B cell (primary cell): ENCODE measurements at regions not wholly inside any gene's neighbourhood (a gene's known extent, or its start where the extent isn't known, plus 50 kb on each side); places are given as distances from the start of the nearest gene placed in this dataset.
"Not testable (repeated sequence)": the region's sequence is repeated elsewhere in the genome, so short reads cannot be mapped to it uniquely, and the experiment has no call there.

ENCODE experiments used
- ATAC-seq: fragments of 200-7000 bp; cut with Tn5 transposase; one replicate; pipeline ENCODE4 v1.10.0; 2021; ENCODE audit warnings: low read depth, mild to moderate bottlenecking, moderate number of reproducible peaks, moderate library complexity
- CTCF ChIA-PET: fragments of 350-600 bp; sonication (Branson Sonifier 250); formaldehyde crosslinking; loops from one replicate; lab custom pipeline; 2021; ENCODE audit warnings: antibody characterized with exemption, inconsistent platforms; lab: Charles Lee
- POLR2A ChIA-PET: fragments of 350-600 bp; sonication (Branson Sonifier 250); formaldehyde crosslinking; loops from one replicate; lab custom pipeline; 2021; ENCODE audit warnings: antibody characterized with exemption; lab: Charles Lee
- DNase-seq: peaks from one replicate; pipeline ENCODE4 v3.0.0; 2013
- H2AFZ ChIP-seq: 2 replicates; pipeline ENCODE4 v1.6.1; 2012; ENCODE audit warnings: mild to moderate bottlenecking, low read depth, low read length; ENCODE audit not compliant: insufficient read depth, poor library complexity, severe bottlenecking
- H3K27ac ChIP-seq, 2 donors: 1 replicate in 1 of 2; 2 replicates in 1 of 2; pipeline ENCODE4 v1.5.1; 2012 to 2013; ENCODE audit warnings: low read length in 2 of 2, mild to moderate bottlenecking in 2 of 2, moderate library complexity in 1 of 2
- H3K27me3 ChIP-seq, 4 experiments: fragments of 200-600 bp in 1 of 4; sonication (generic) in 1 of 4; replicated peaks in 1 of 4; 1 replicate in 2 of 4; 2 replicates in 2 of 4; pipeline versions ENCODE4 v1.6.1 to v1.7.0; 2013 to 2016; ENCODE audit warnings: low read length in 3 of 4, mild to moderate bottlenecking in 2 of 4, mixed read lengths in 1 of 4, moderate library complexity in 1 of 4; ENCODE audit not compliant: insufficient read depth in 4 of 4, control insufficient read depth in 3 of 4; ENCODE audit errors: control extremely low read depth in 1 of 4
- H3K36me3 ChIP-seq, 2 experiments: replicated peaks in 1 of 2; 1 replicate in 1 of 2; 2 replicates in 1 of 2; pipeline versions ENCODE4 v1.6.1 to v1.7.1; 2013; ENCODE audit warnings: low read length in 1 of 2; ENCODE audit not compliant: insufficient read depth in 2 of 2, control insufficient read depth in 1 of 2; ENCODE audit errors: control extremely low read depth in 1 of 2, extremely low read depth in 1 of 2
- H3K4me1 ChIP-seq, 2 donors: fragments of 200-600 bp in 1 of 2; sonication (generic) in 1 of 2; 1 replicate in 1 of 2; 2 replicates in 1 of 2; pipeline versions ENCODE4 v1.5.1 to v1.6.1; 2013 to 2017; ENCODE audit warnings: low read length in 2 of 2; ENCODE audit not compliant: control insufficient read depth in 2 of 2, insufficient read depth in 2 of 2
- H3K4me2 ChIP-seq: replicated peaks from 2 replicates; pipeline ENCODE3; 2012; ENCODE audit warnings: mild to moderate bottlenecking, low read depth, low read length; ENCODE audit not compliant: poor library complexity, severe bottlenecking
- H3K4me3 ChIP-seq, 5 experiments: fragments of 200-600 bp in 1 of 5; sonication (generic) in 1 of 5; 1 replicate in 3 of 5; 2 replicates in 2 of 5; pipeline versions ENCODE4 v1.5.1 to v1.7.0; 2011 to 2016; ENCODE audit warnings: low read length in 4 of 5, mild to moderate bottlenecking in 4 of 5, low read depth in 2 of 5, control low read depth in 1 of 5, moderate library complexity in 1 of 5; ENCODE audit not compliant: insufficient read depth in 1 of 5; ENCODE audit errors: control extremely low read depth in 1 of 5, extremely low read depth in 1 of 5
- H3K79me2 ChIP-seq: fragments of 200-600 bp; sonication (generic); one replicate; pipeline ENCODE4 v1.6.0; 2016; ENCODE audit warnings: low read length; ENCODE audit not compliant: control insufficient read depth, insufficient read depth
- H3K9ac ChIP-seq: fragments of 200-600 bp; sonication (generic); 2 replicates; pipeline ENCODE4 v1.6.1; 2017; ENCODE audit warnings: mild to moderate bottlenecking, low read length, moderate library complexity
- H3K9me3 ChIP-seq, 3 donors: one replicate each; pipeline versions ENCODE4 v1.6.1 to v1.7.1; 2013; ENCODE audit warnings: low read length in 2 of 3; ENCODE audit not compliant: control insufficient read depth in 2 of 3, insufficient read depth in 1 of 3; ENCODE audit errors: control extremely low read depth in 1 of 3
- H4K20me1 ChIP-seq: 2 replicates; pipeline ENCODE4 v1.6.0; 2012; ENCODE audit warnings: mild to moderate bottlenecking, low read length; ENCODE audit not compliant: insufficient read depth, control insufficient read depth, poor library complexity, severe bottlenecking
- H3K27ac Mint-ChIP-seq: one replicate; pipeline ENCODE4 v1.8.0; 2021; ENCODE audit warnings: mixed read lengths
- H3K27me3 Mint-ChIP-seq: one replicate; pipeline ENCODE4 v1.8.0; 2021; ENCODE audit warnings: mixed read lengths
- H3K4me1 Mint-ChIP-seq: one replicate; pipeline ENCODE4 v1.8.0; 2021; ENCODE audit warnings: mixed read lengths
- H3K4me3 Mint-ChIP-seq: one replicate; pipeline ENCODE4 v1.8.0; 2021; ENCODE audit warnings: mixed read lengths
- H3K9me3 Mint-ChIP-seq: one replicate; pipeline ENCODE4 v1.8.0; 2022; ENCODE audit warnings: mixed read lengths; ENCODE audit not compliant: insufficient read depth
- WGBS: methylation state at CpG from one replicate; pipeline ENCODE4 v1.1.5; 2013; ENCODE audit warnings: missing lambda C conversion rate; ENCODE audit not compliant: insufficient coverage; 5-methylcytosine and 5-hydroxymethylcytosine counted together
- intact Hi-C: fragments of 100-400 bp; cut with micrococcal nuclease; formaldehyde crosslinking; loops from one replicate; pipeline ENCODE4 v1.10.0; 2022

GRCh38 chr2:91568391-91569338 is 2877.2 kb downstream of the RPIA start:
- CTCF ChIA-PET, H3K79me2 ChIP-seq, H3K27me3 Mint-ChIP-seq, H3K27me3 ChIP-seq, H2AFZ ChIP-seq, H3K9me3 ChIP-seq, H3K4me1 Mint-ChIP-seq, POLR2A ChIA-PET, H3K4me2 ChIP-seq, H3K4me3 Mint-ChIP-seq, H3K27ac ChIP-seq, ATAC-seq, DNase-seq, H3K4me1 ChIP-seq, H3K9me3 Mint-ChIP-seq, H3K27ac Mint-ChIP-seq, H3K4me3 ChIP-seq, H3K9ac ChIP-seq, intact Hi-C loops, H3K36me3 ChIP-seq, H4K20me1 ChIP-seq: not testable (repeated sequence)
- 100% methylated on average over 3 of the region's 25 CpGs for WGBS

- not testable (repeated sequence) for H3K4me2 ChIP-seq, H3K27me3 Mint-ChIP-seq
These were observed 2879.9 kb downstream of the RPIA start for GRCh38 chr2:91571239-91571923.

GRCh38 chr2:91573018-91573417 is 2881.5 kb downstream of the RPIA start:
- CTCF ChIA-PET, H3K9me3 Mint-ChIP-seq, H3K36me3 ChIP-seq, H3K27ac Mint-ChIP-seq, H3K4me2 ChIP-seq, H3K27me3 Mint-ChIP-seq, H3K27me3 ChIP-seq, ATAC-seq, H3K9me3 ChIP-seq, H4K20me1 ChIP-seq, H3K4me1 ChIP-seq, H3K4me3 ChIP-seq, H3K79me2 ChIP-seq, intact Hi-C loops, H3K4me1 Mint-ChIP-seq, H3K9ac ChIP-seq, H2AFZ ChIP-seq, H3K4me3 Mint-ChIP-seq, POLR2A ChIA-PET, H3K27ac ChIP-seq, DNase-seq: not testable (repeated sequence)
- 81% methylated on average over 3 of the region's 4 CpGs for WGBS

More at GRCh38 chr2:91571239-91571923, 2879.9 kb downstream of the RPIA start:
- H3K9ac ChIP-seq, POLR2A ChIA-PET, CTCF ChIA-PET, H3K27ac Mint-ChIP-seq, H3K4me1 ChIP-seq, H2AFZ ChIP-seq, intact Hi-C loops, H3K27ac ChIP-seq, H3K4me3 ChIP-seq, H3K36me3 ChIP-seq, ATAC-seq, H3K4me1 Mint-ChIP-seq, H4K20me1 ChIP-seq, H3K4me3 Mint-ChIP-seq, H3K9me3 ChIP-seq, H3K79me2 ChIP-seq, H3K9me3 Mint-ChIP-seq, DNase-seq, H3K27me3 ChIP-seq: not testable (repeated sequence)
- WGBS, result 90% methylated on average over 69 of the region's 78 CpGs

GRCh38 chr2:91573755-91574154 is 2882.3 kb downstream of the RPIA start:
- H3K4me3 Mint-ChIP-seq, DNase-seq, H3K27ac ChIP-seq, ATAC-seq, H2AFZ ChIP-seq, H3K9me3 Mint-ChIP-seq, H3K27ac Mint-ChIP-seq, POLR2A ChIA-PET, H3K36me3 ChIP-seq, H3K27me3 Mint-ChIP-seq, intact Hi-C loops, H3K9me3 ChIP-seq, CTCF ChIA-PET, H3K27me3 ChIP-seq, H3K9ac ChIP-seq, H3K4me1 Mint-ChIP-seq, H3K4me3 ChIP-seq, H4K20me1 ChIP-seq, H3K4me2 ChIP-seq, H3K4me1 ChIP-seq, H3K79me2 ChIP-seq: not testable (repeated sequence)
- WGBS, result 100% methylated on average over 1 of the region's 4 CpGs
